WTC11 (cell line): ENCODE measurements at regions not wholly inside any gene's neighbourhood (a gene's known extent, or its start where the extent isn't known, plus 50 kb on each side); places are given as distances from the start of the nearest gene placed in this dataset.

Experiments used
- ATAC-seq: fragments of 200-7000 bp; cut with Tn5 transposase; 2 replicates; pipeline ENCODE4 v1.10.0; 2021; ENCODE audit warnings: mild to moderate bottlenecking, moderate library complexity
- CTCF ChIA-PET: fragments of 300-600 bp; sonication (Branson Sonifier 250); formaldehyde crosslinking; loops from one replicate; lab custom pipeline; 2021; ENCODE audit warnings: antibody characterized with exemption; lab: Charles Lee
- POLR2A ChIA-PET: fragments of 350-600 bp; sonication (Branson Sonifier 250); formaldehyde crosslinking; loops from one replicate; lab custom pipeline; 2021; ENCODE audit warnings: antibody characterized with exemption; lab: Charles Lee
- DNase-seq: peaks from one replicate; pipeline ENCODE4 v3.0.0; 2021; ENCODE audit warnings: low spot score
- H3K27ac Mint-ChIP-seq: 2 replicates; pipeline ENCODE4 v1.8.0; 2021; ENCODE audit warnings: mixed read lengths
- H3K27me3 Mint-ChIP-seq: 2 replicates; pipeline ENCODE4 v1.8.0; 2021; ENCODE audit warnings: low read depth, mild to moderate bottlenecking, moderate library complexity, mixed read lengths
- H3K36me3 Mint-ChIP-seq: 2 replicates; pipeline ENCODE4 v1.8.0; 2021; ENCODE audit warnings: mixed read lengths
- H3K4me1 Mint-ChIP-seq: 2 replicates; pipeline ENCODE4 v1.8.0; 2022; ENCODE audit warnings: mixed read lengths
- H3K4me3 Mint-ChIP-seq: 2 replicates; pipeline ENCODE4 v1.8.0; 2021; ENCODE audit warnings: mild to moderate bottlenecking, moderate library complexity, mixed read lengths
- H3K9me3 Mint-ChIP-seq: 2 replicates; pipeline ENCODE4 v1.8.0; 2021; ENCODE audit warnings: mixed read lengths
- CBFB ChIP-seq: sonication (generic); formaldehyde crosslinking; IDR thresholded peaks from 2 replicates; pipeline ENCODE4 v1.8.1; 2022; ENCODE audit warnings: mild to moderate bottlenecking, low read depth, missing genetic modification reagents
- ESRRA ChIP-seq: sonication (generic); formaldehyde crosslinking; IDR thresholded peaks from 2 replicates; pipeline ENCODE4 v1.8.1; 2022; ENCODE audit warnings: mild to moderate bottlenecking, missing genetic modification reagents, borderline replicate concordance
- ETV6 ChIP-seq: sonication (generic); formaldehyde crosslinking; IDR thresholded peaks from 2 replicates; pipeline ENCODE4 v1.8.1; 2022; ENCODE audit warnings: mild to moderate bottlenecking, missing genetic modification reagents
- FOXP1 ChIP-seq: sonication (generic); formaldehyde crosslinking; IDR thresholded peaks from 2 replicates; pipeline ENCODE4 v1.8.0; 2022; ENCODE audit warnings: missing genetic modification reagents, mild to moderate bottlenecking, moderate library complexity, borderline replicate concordance
- IRF2 ChIP-seq: sonication (generic); formaldehyde crosslinking; IDR thresholded peaks from 2 replicates; pipeline ENCODE4 v1.8.0; 2022; ENCODE audit warnings: low read depth, missing genetic modification reagents, borderline replicate concordance
- NFYB ChIP-seq: sonication (generic); formaldehyde crosslinking; conservative IDR thresholded peaks from 2 replicates; pipeline ENCODE4 v1.8.0; 2022; ENCODE audit warnings: low read depth, missing genetic modification reagents
- PRRX2 ChIP-seq: fragments of 250-450 bp; sonication (Bioruptor Pico); IDR thresholded peaks from 2 replicates; pipeline ENCODE4 v1.8.0; 2021; ENCODE audit warnings: mild to moderate bottlenecking
- SOX15 ChIP-seq: fragments of 250-450 bp; sonication (Bioruptor Pico); IDR thresholded peaks from 2 replicates; pipeline ENCODE4 v1.9.0; 2021; ENCODE audit warnings: mild to moderate bottlenecking
- ZNF263 ChIP-seq: sonication (generic); formaldehyde crosslinking; IDR thresholded peaks from 2 replicates; pipeline ENCODE4 v1.8.1; 2022; ENCODE audit warnings: low read depth, mild to moderate bottlenecking, moderate library complexity, missing genetic modification reagents
- ZNF423 ChIP-seq: fragments of 250-450 bp; sonication (Bioruptor Pico); IDR thresholded peaks from 2 replicates; pipeline ENCODE4 v2.1.2; 2022; ENCODE audit warnings: mild to moderate bottlenecking, moderate library complexity
- TF ChIP-seq, protein P1 (sequence below): sonication (generic); formaldehyde crosslinking; IDR thresholded peaks from 2 replicates; pipeline ENCODE4 v1.8.0; 2023; ENCODE audit warnings: missing genetic modification reagents, mild to moderate bottlenecking, borderline replicate concordance
- TF ChIP-seq, protein P2 (sequence below): sonication (generic); formaldehyde crosslinking; IDR thresholded peaks from 2 replicates; pipeline ENCODE4 v1.8.1; 2022; ENCODE audit warnings: low read depth, mild to moderate bottlenecking, moderate library complexity, missing genetic modification reagents, borderline replicate concordance
- TF ChIP-seq, protein P3 (sequence below): sonication (generic); formaldehyde crosslinking; IDR thresholded peaks from 2 replicates; pipeline ENCODE4 v1.8.0; 2022; ENCODE audit warnings: mild to moderate bottlenecking, missing genetic modification reagents
- TF ChIP-seq, protein P4 (sequence below): sonication (generic); formaldehyde crosslinking; IDR thresholded peaks from 2 replicates; pipeline ENCODE4 v1.8.1; 2022; ENCODE audit warnings: missing genetic modification reagents, borderline replicate concordance
- TF ChIP-seq, protein P5 (sequence below): fragments of 250-450 bp; sonication (Bioruptor Pico); IDR thresholded peaks from 2 replicates; pipeline ENCODE4 v2.1.2; 2022; ENCODE audit warnings: mild to moderate bottlenecking, moderate library complexity
- TF ChIP-seq, protein P6 (sequence below): sonication (generic); formaldehyde crosslinking; IDR thresholded peaks from 2 replicates; pipeline ENCODE4 v1.8.0; 2022; ENCODE audit warnings: mild to moderate bottlenecking, missing genetic modification reagents
- TF ChIP-seq, protein P7 (sequence below): sonication (generic); formaldehyde crosslinking; IDR thresholded peaks from 2 replicates; pipeline ENCODE4 v1.8.1; 2022; ENCODE audit warnings: mild to moderate bottlenecking, missing genetic modification reagents, moderate library complexity, borderline replicate concordance
- TF ChIP-seq, protein P8 (sequence below): sonication (generic); formaldehyde crosslinking; IDR thresholded peaks from 2 replicates; pipeline ENCODE4 v1.8.0; 2023; ENCODE audit warnings: mild to moderate bottlenecking, missing genetic modification reagents

DNA sequence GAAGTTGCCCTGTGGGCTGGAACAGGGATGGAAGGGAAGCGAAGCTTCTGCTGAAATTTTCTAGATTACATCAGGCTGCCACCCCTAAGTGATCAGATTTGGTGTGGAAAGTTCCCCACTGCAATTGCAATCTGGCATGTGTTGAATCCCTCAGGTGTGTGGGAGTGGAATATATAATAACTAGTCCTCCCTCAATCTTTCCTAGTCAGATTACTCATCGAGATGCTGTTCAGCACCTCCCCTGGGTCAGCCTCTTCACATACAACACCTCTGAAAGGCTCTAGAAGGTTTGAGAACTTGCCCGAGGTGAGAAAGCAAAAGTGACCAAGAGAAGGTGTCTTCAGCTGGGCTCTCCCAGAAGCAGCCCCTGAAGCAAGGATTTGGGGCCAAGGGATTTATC is 336.8 kb downstream of the BCOR start (continued):
- TF ChIP-seq ZNF423 (no peak), PRRX2 (no peak), ETV6 (CRISPR knock-in tag) (no peak), CBFB (no peak), FOXP1 (CRISPR knock-in tag) (no peak), ZNF263 (no peak)
- TF ChIP-seq, protein P1, sequence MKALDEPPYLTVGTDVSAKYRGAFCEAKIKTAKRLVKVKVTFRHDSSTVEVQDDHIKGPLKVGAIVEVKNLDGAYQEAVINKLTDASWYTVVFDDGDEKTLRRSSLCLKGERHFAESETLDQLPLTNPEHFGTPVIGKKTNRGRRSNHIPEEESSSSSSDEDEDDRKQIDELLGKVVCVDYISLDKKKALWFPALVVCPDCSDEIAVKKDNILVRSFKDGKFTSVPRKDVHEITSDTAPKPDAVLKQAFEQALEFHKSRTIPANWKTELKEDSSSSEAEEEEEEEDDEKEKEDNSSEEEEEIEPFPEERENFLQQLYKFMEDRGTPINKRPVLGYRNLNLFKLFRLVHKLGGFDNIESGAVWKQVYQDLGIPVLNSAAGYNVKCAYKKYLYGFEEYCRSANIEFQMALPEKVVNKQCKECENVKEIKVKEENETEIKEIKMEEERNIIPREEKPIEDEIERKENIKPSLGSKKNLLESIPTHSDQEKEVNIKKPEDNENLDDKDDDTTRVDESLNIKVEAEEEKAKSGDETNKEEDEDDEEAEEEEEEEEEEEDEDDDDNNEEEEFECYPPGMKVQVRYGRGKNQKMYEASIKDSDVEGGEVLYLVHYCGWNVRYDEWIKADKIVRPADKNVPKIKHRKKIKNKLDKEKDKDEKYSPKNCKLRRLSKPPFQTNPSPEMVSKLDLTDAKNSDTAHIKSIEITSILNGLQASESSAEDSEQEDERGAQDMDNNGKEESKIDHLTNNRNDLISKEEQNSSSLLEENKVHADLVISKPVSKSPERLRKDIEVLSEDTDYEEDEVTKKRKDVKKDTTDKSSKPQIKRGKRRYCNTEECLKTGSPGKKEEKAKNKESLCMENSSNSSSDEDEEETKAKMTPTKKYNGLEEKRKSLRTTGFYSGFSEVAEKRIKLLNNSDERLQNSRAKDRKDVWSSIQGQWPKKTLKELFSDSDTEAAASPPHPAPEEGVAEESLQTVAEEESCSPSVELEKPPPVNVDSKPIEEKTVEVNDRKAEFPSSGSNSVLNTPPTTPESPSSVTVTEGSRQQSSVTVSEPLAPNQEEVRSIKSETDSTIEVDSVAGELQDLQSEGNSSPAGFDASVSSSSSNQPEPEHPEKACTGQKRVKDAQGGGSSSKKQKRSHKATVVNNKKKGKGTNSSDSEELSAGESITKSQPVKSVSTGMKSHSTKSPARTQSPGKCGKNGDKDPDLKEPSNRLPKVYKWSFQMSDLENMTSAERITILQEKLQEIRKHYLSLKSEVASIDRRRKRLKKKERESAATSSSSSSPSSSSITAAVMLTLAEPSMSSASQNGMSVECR (CRISPR knock-in tag) = no peak
- TF ChIP-seq, protein P2, sequence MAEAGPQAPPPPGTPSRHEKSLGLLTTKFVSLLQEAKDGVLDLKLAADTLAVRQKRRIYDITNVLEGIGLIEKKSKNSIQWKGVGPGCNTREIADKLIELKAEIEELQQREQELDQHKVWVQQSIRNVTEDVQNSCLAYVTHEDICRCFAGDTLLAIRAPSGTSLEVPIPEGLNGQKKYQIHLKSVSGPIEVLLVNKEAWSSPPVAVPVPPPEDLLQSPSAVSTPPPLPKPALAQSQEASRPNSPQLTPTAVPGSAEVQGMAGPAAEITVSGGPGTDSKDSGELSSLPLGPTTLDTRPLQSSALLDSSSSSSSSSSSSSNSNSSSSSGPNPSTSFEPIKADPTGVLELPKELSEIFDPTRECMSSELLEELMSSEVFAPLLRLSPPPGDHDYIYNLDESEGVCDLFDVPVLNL (CRISPR knock-in tag) = no peak

DNA sequence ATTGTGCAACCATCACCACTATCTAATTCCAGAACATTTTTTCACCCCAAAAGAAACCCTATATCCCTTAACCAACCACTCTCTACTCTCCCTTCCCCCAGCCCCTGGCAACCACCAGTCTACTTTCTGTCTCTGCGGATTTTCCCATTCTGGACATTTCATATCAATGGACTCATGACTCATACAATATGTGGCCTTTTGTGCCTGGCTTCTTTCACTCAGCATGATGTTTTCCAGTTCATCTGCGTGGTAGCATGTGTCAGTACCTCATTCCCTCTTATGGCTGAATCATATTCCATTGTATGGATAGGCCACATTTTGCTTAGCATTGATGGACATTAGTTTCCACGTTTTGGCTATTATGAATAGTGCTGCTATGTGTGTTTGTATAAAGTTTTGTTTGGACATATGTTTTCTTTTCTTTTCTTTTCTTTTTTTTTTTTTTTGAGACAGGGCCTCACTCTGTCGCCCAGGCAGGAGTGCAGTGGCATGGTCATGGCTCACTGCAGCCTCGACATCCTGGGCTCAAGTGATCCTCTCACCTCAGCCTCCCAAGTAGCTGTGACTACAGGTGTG is 335.4 kb downstream of the BCOR start:
- Mint-ChIP-seq H3K27me3 (no peaks in the 10 kb centered on the region; the same call in 1 of the 2 replicates), H3K4me1 (peaks cover 49% of the 10 kb centered on the region), H3K9me3 (no peaks in the 10 kb centered on the region), H3K36me3 (no peaks in the 10 kb centered on the region), H3K4me3 (no peak overlapping the region), H3K27ac (no peak overlapping the region)
- DNase-seq = no peak
- ChIA-PET POLR2A (no interaction called here), CTCF (no interaction called here)
- no peak for ATAC-seq
- TF ChIP-seq IRF2 (CRISPR knock-in tag) (no peak), NFYB (CRISPR knock-in tag) (no peak), ZNF263 (no peak), SOX15 (no peak), ESRRA (no peak)
- TF ChIP-seq, protein P3, sequence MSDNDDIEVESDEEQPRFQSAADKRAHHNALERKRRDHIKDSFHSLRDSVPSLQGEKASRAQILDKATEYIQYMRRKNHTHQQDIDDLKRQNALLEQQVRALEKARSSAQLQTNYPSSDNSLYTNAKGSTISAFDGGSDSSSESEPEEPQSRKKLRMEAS = no peak
- TF ChIP-seq, protein P4, sequence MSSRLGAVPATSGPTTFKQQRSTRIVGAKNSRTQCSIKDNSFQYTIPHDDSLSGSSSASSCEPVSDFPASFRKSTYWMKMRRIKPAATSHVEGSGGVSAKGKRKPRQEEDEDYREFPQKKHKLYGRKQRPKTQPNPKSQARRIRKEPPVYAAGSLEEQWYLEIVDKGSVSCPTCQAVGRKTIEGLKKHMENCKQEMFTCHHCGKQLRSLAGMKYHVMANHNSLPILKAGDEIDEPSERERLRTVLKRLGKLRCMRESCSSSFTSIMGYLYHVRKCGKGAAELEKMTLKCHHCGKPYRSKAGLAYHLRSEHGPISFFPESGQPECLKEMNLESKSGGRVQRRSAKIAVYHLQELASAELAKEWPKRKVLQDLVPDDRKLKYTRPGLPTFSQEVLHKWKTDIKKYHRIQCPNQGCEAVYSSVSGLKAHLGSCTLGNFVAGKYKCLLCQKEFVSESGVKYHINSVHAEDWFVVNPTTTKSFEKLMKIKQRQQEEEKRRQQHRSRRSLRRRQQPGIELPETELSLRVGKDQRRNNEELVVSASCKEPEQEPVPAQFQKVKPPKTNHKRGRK = no peak
- TF ChIP-seq, protein P5, sequence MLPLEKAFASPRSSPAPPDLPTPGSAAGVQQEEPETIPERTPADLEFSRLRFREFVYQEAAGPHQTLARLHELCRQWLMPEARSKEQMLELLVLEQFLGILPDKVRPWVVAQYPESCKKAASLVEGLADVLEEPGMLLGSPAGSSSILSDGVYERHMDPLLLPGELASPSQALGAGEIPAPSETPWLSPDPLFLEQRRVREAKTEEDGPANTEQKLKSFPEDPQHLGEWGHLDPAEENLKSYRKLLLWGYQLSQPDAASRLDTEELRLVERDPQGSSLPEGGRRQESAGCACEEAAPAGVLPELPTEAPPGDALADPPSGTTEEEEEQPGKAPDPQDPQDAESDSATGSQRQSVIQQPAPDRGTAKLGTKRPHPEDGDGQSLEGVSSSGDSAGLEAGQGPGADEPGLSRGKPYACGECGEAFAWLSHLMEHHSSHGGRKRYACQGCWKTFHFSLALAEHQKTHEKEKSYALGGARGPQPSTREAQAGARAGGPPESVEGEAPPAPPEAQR (CRISPR knock-in tag) = no peak
- TF ChIP-seq, protein P2 (CRISPR knock-in tag) = no peak
- TF ChIP-seq, protein P6, sequence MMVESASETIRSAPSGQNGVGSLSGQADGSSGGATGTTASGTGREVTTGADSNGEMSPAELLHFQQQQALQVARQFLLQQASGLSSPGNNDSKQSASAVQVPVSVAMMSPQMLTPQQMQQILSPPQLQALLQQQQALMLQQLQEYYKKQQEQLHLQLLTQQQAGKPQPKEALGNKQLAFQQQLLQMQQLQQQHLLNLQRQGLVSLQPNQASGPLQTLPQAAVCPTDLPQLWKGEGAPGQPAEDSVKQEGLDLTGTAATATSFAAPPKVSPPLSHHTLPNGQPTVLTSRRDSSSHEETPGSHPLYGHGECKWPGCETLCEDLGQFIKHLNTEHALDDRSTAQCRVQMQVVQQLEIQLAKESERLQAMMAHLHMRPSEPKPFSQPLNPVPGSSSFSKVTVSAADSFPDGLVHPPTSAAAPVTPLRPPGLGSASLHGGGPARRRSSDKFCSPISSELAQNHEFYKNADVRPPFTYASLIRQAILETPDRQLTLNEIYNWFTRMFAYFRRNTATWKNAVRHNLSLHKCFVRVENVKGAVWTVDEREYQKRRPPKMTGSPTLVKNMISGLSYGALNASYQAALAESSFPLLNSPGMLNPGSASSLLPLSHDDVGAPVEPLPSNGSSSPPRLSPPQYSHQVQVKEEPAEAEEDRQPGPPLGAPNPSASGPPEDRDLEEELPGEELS (CRISPR knock-in tag) = no peak
- TF ChIP-seq, protein P7, sequence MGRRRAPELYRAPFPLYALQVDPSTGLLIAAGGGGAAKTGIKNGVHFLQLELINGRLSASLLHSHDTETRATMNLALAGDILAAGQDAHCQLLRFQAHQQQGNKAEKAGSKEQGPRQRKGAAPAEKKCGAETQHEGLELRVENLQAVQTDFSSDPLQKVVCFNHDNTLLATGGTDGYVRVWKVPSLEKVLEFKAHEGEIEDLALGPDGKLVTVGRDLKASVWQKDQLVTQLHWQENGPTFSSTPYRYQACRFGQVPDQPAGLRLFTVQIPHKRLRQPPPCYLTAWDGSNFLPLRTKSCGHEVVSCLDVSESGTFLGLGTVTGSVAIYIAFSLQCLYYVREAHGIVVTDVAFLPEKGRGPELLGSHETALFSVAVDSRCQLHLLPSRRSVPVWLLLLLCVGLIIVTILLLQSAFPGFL = no peak
- TF ChIP-seq, protein P8, sequence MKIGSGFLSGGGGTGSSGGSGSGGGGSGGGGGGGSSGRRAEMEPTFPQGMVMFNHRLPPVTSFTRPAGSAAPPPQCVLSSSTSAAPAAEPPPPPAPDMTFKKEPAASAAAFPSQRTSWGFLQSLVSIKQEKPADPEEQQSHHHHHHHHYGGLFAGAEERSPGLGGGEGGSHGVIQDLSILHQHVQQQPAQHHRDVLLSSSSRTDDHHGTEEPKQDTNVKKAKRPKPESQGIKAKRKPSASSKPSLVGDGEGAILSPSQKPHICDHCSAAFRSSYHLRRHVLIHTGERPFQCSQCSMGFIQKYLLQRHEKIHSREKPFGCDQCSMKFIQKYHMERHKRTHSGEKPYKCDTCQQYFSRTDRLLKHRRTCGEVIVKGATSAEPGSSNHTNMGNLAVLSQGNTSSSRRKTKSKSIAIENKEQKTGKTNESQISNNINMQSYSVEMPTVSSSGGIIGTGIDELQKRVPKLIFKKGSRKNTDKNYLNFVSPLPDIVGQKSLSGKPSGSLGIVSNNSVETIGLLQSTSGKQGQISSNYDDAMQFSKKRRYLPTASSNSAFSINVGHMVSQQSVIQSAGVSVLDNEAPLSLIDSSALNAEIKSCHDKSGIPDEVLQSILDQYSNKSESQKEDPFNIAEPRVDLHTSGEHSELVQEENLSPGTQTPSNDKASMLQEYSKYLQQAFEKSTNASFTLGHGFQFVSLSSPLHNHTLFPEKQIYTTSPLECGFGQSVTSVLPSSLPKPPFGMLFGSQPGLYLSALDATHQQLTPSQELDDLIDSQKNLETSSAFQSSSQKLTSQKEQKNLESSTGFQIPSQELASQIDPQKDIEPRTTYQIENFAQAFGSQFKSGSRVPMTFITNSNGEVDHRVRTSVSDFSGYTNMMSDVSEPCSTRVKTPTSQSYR (CRISPR knock-in tag) = no peak
